HEK293 (cell line): ENCODE measurements at regions not wholly inside any gene's neighbourhood (a gene's known extent, or its start where the extent isn't known, plus 50 kb on each side); places are given as distances from the start of the nearest gene placed in this dataset.

ENCODE experiments used
- CTCF ChIA-PET: fragments of 350-600 bp; formaldehyde crosslinking; extraction: SDS; loops from one replicate; lab custom pipeline; 2021; ENCODE audit warnings: antibody characterized with exemption; lab: Yijun Ruan, JAX
- POLR2A ChIA-PET: fragments of 300-600 bp; formaldehyde crosslinking; extraction: SDS; loops from one replicate; lab custom pipeline; 2020; ENCODE audit warnings: antibody characterized with exemption, inconsistent platforms; lab: Yijun Ruan, JAX
- H3K27ac ChIP-seq: fragments of 200-500 bp; sonication (Bioruptor generic); 2 replicates; pipeline ENCODE4 v1.5.1; 2014; ENCODE audit warnings: low read depth, low read length, control low read depth, inconsistent platforms; ENCODE audit errors: extremely low read depth
- H3K36me3 ChIP-seq, 2 experiments: fragments of 200-500 bp in 1 of 2; sonication (Bioruptor generic) in 1 of 2; 1 replicate in 1 of 2; 2 replicates in 1 of 2; pipeline ENCODE4 v1.5.1; 2014 to 2017; ENCODE audit warnings: inconsistent platforms in 2 of 2, low read length in 2 of 2; ENCODE audit not compliant: control insufficient read depth in 2 of 2, insufficient read depth in 1 of 2
- H3K4me1 ChIP-seq: fragments of 200-500 bp; sonication (Bioruptor generic); 2 replicates; pipeline ENCODE4 v1.5.1; 2014; ENCODE audit warnings: mild to moderate bottlenecking, low read length, inconsistent platforms; ENCODE audit not compliant: control insufficient read depth, insufficient read depth
- H3K4me3 ChIP-seq: 2 replicates; pipeline ENCODE4 v1.5.1; 2011; ENCODE audit warnings: low read depth, mild to moderate bottlenecking, control low read depth, low read length, moderate library complexity
- H3K9me3 ChIP-seq: fragments of 200-500 bp; sonication (Bioruptor generic); 2 replicates; pipeline ENCODE4 v1.5.1; 2014; ENCODE audit warnings: low read depth, low read length, inconsistent platforms; ENCODE audit not compliant: control insufficient read depth, insufficient read depth
- BCL11B ChIP-seq: fragments of 450-650 bp; formaldehyde crosslinking; IDR thresholded peaks from 2 replicates; pipeline ENCODE4 v1.5.1; 2016; ENCODE audit warnings: low read depth, missing biosample characterization, missing genetic modification characterization
- KLF7 ChIP-seq: fragments of 450-650 bp; formaldehyde crosslinking; IDR thresholded peaks from 2 replicates; pipeline ENCODE4 v1.5.1; 2016; ENCODE audit warnings: missing biosample characterization, missing genetic modification characterization, borderline replicate concordance
- KLF9 ChIP-seq: fragments of 450-650 bp; formaldehyde crosslinking; IDR thresholded peaks from 2 replicates; pipeline ENCODE4 v1.5.1; 2016; ENCODE audit warnings: missing biosample characterization, missing genetic modification characterization, low read depth
- PATZ1 ChIP-seq: fragments of 450-650 bp; formaldehyde crosslinking; IDR thresholded peaks from 2 replicates; pipeline ENCODE4 v1.5.1; 2016; ENCODE audit warnings: missing biosample characterization, missing genetic modification characterization
- SALL2 ChIP-seq: fragments of 450-650 bp; formaldehyde crosslinking; IDR thresholded peaks from 2 replicates; pipeline ENCODE4 v1.5.0; 2017; ENCODE audit warnings: missing biosample characterization, mild to moderate bottlenecking, missing genetic modification characterization, borderline replicate concordance
- SP7 ChIP-seq: fragments of 450-650 bp; formaldehyde crosslinking; IDR thresholded peaks from 2 replicates; pipeline ENCODE4 v1.5.1; 2016; ENCODE audit warnings: missing biosample characterization, missing genetic modification characterization
- ZFP41 ChIP-seq: fragments of 450-650 bp; formaldehyde crosslinking; IDR thresholded peaks from 2 replicates; pipeline ENCODE4 v1.5.1; 2016; ENCODE audit warnings: missing biosample characterization, missing genetic modification characterization, borderline replicate concordance
- ZNF10 ChIP-seq: fragments of 450-650 bp; formaldehyde crosslinking; IDR thresholded peaks from 2 replicates; pipeline ENCODE4 v1.5.1; 2017; ENCODE audit warnings: missing biosample characterization, missing genetic modification characterization
- ZNF146 ChIP-seq: fragments of 450-650 bp; formaldehyde crosslinking; IDR thresholded peaks from 2 replicates; pipeline ENCODE4 v1.5.1; 2016; ENCODE audit warnings: missing biosample characterization, missing genetic modification characterization
- ZNF366 ChIP-seq: fragments of 450-650 bp; formaldehyde crosslinking; conservative IDR thresholded peaks from 2 replicates; pipeline ENCODE4 v1.5.1; 2016; ENCODE audit warnings: missing biosample characterization, missing genetic modification characterization
- ZNF48 ChIP-seq: fragments of 450-650 bp; formaldehyde crosslinking; IDR thresholded peaks from 2 replicates; pipeline ENCODE4 v1.5.1; 2016; ENCODE audit warnings: missing biosample characterization, missing genetic modification characterization
- ZNF544 ChIP-seq: fragments of 450-650 bp; formaldehyde crosslinking; IDR thresholded peaks from 2 replicates; pipeline ENCODE4 v1.5.0; 2017; ENCODE audit warnings: missing biosample characterization, missing genetic modification characterization
- ZNF549 ChIP-seq: fragments of 450-650 bp; IDR thresholded peaks from 2 replicates; pipeline ENCODE4 v1.5.1; 2018; ENCODE audit warnings: missing biosample characterization, missing genetic modification characterization, mild to moderate bottlenecking, inconsistent platforms, moderate library complexity
- ZNF658 ChIP-seq: fragments of 450-650 bp; formaldehyde crosslinking; IDR thresholded peaks from 2 replicates; pipeline ENCODE4; 2016; ENCODE audit warnings: missing biosample characterization, missing genetic modification characterization
- ZNF677 ChIP-seq: fragments of 450-650 bp; IDR thresholded peaks from 2 replicates; pipeline ENCODE4 v1.5.0; 2018; ENCODE audit warnings: missing biosample characterization, mild to moderate bottlenecking, missing genetic modification characterization, moderate library complexity
- TF ChIP-seq, protein P1 (sequence below): fragments of 450-650 bp; formaldehyde crosslinking; IDR thresholded peaks from 2 replicates; pipeline ENCODE4 v1.5.1; 2016; ENCODE audit warnings: missing biosample characterization, missing genetic modification characterization
- TF ChIP-seq, protein P2 (sequence below): fragments of 450-650 bp; formaldehyde crosslinking; conservative IDR thresholded peaks from 2 replicates; pipeline ENCODE4 v1.5.1; 2016; ENCODE audit warnings: low read depth, missing biosample characterization, missing genetic modification characterization
- TF ChIP-seq, protein P3 (sequence below): fragments of 450-650 bp; IDR thresholded peaks from 2 replicates; pipeline ENCODE4 v1.5.1; 2018; ENCODE audit warnings: missing biosample characterization, mild to moderate bottlenecking, missing genetic modification characterization
- TF ChIP-seq, protein P4 (sequence below): fragments of 450-650 bp; formaldehyde crosslinking; IDR thresholded peaks from 2 replicates; pipeline ENCODE4 v1.5.1; 2016; ENCODE audit warnings: missing biosample characterization, missing genetic modification characterization

- no peaks in the 10 kb centered on the region for H3K4me1 ChIP-seq
- no peak for TF ChIP-seq PATZ1 (tag by site-specific recombination)
- TF ChIP-seq ZNF658, result no peak
- no peak for TF ChIP-seq ZNF366 (tag by site-specific recombination)
- TF ChIP-seq ZNF549 (tag by site-specific recombination), result no peak
- TF ChIP-seq ZNF10 (tag by site-specific recombination), result no peak
- TF ChIP-seq KLF7 (tag by site-specific recombination), result no peak
- TF ChIP-seq, protein P1, sequence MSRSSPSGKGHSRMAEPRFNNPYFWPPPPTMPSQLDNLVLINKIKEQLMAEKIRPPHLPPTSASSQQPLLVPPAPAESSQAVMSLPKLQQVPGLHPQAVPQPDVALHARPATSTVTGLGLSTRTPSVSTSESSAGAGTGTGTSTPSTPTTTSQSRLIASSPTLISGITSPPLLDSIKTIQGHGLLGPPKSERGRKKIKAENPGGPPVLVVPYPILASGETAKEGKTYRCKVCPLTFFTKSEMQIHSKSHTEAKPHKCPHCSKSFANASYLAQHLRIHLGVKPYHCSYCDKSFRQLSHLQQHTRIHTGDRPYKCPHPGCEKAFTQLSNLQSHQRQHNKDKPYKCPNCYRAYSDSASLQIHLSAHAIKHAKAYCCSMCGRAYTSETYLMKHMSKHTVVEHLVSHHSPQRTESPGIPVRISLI (tag by site-specific recombination), result no peak
- no peak for TF ChIP-seq ZNF48 (tag by site-specific recombination)
- TF ChIP-seq KLF9 (tag by site-specific recombination), result no peak
- TF ChIP-seq SALL2 (tag by site-specific recombination), result no peak
- no peak for TF ChIP-seq ZNF146
- TF ChIP-seq SP7, result no peak
- TF ChIP-seq BCL11B, result no peak
- no peak for TF ChIP-seq ZFP41
- TF ChIP-seq, protein P2, sequence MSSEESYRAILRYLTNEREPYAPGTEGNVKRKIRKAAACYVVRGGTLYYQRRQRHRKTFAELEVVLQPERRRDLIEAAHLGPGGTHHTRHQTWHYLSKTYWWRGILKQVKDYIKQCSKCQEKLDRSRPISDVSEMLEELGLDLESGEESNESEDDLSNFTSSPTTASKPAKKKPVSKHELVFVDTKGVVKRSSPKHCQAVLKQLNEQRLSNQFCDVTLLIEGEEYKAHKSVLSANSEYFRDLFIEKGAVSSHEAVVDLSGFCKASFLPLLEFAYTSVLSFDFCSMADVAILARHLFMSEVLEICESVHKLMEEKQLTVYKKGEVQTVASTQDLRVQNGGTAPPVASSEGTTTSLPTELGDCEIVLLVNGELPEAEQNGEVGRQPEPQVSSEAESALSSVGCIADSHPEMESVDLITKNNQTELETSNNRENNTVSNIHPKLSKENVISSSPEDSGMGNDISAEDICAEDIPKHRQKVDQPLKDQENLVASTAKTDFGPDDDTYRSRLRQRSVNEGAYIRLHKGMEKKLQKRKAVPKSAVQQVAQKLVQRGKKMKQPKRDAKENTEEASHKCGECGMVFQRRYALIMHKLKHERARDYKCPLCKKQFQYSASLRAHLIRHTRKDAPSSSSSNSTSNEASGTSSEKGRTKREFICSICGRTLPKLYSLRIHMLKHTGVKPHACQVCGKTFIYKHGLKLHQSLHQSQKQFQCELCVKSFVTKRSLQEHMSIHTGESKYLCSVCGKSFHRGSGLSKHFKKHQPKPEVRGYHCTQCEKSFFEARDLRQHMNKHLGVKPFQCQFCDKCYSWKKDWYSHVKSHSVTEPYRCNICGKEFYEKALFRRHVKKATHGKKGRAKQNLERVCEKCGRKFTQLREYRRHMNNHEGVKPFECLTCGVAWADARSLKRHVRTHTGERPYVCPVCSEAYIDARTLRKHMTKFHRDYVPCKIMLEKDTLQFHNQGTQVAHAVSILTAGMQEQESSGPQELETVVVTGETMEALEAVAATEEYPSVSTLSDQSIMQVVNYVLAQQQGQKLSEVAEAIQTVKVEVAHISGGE (tag by site-specific recombination), result no peak
- no peak for TF ChIP-seq ZNF677 (tag by site-specific recombination)
- TF ChIP-seq, protein P3, sequence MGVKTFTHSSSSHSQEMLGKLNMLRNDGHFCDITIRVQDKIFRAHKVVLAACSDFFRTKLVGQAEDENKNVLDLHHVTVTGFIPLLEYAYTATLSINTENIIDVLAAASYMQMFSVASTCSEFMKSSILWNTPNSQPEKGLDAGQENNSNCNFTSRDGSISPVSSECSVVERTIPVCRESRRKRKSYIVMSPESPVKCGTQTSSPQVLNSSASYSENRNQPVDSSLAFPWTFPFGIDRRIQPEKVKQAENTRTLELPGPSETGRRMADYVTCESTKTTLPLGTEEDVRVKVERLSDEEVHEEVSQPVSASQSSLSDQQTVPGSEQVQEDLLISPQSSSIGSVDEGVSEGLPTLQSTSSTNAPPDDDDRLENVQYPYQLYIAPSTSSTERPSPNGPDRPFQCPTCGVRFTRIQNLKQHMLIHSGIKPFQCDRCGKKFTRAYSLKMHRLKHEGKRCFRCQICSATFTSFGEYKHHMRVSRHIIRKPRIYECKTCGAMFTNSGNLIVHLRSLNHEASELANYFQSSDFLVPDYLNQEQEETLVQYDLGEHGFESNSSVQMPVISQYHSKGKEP (tag by site-specific recombination), result no peak
- TF ChIP-seq, protein P4, sequence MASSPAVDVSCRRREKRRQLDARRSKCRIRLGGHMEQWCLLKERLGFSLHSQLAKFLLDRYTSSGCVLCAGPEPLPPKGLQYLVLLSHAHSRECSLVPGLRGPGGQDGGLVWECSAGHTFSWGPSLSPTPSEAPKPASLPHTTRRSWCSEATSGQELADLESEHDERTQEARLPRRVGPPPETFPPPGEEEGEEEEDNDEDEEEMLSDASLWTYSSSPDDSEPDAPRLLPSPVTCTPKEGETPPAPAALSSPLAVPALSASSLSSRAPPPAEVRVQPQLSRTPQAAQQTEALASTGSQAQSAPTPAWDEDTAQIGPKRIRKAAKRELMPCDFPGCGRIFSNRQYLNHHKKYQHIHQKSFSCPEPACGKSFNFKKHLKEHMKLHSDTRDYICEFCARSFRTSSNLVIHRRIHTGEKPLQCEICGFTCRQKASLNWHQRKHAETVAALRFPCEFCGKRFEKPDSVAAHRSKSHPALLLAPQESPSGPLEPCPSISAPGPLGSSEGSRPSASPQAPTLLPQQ (tag by site-specific recombination), result no peak
- no peak for TF ChIP-seq ZNF544
- TF ChIP-seq, all 188 proteins: peak for 0
- Histone ChIP-seq H3K27ac (no peak overlapping the region), H3K4me3 (no peak overlapping the region), H3K9me3 (no peaks in the 10 kb centered on the region), H3K36me3 (no peaks in the 10 kb centered on the region)
- ChIA-PET POLR2A (no interaction called here), CTCF (no interaction called here)
Observed at GRCh38 chr15:45981625-45982024, 346.8 kb downstream of the SQOR start.
